Mesenchymal stem cell (in vitro differentiated cells and primary cell): ENCODE measurements at regions not wholly inside any gene's neighbourhood (a gene's known extent, or its start where the extent isn't known, plus 50 kb on each side); places are given as distances from the start of the nearest gene placed in this dataset.
A peak's percentile ranks its signal among the peaks of the same experiment; 100 is the strongest.

Source experiments
- DNase-seq: peaks from one replicate; pipeline ENCODE4 v3.0.0-alpha.2; 2013
- H2AFZ ChIP-seq: one replicate; pipeline ENCODE4 v1.6.1; 2013; ENCODE audit warnings: low read depth, mild to moderate bottlenecking, control low read depth, inconsistent platforms, low read length, moderate library complexity
- H2AK5ac ChIP-seq: 2 replicates; pipeline ENCODE4 v1.6.1; 2013; ENCODE audit warnings: low read length, moderate library complexity, mild to moderate bottlenecking, inconsistent platforms; ENCODE audit not compliant: severe bottlenecking
- H2BK120ac ChIP-seq: one replicate; pipeline ENCODE4 v1.6.1; 2013; ENCODE audit warnings: low read depth, mild to moderate bottlenecking, inconsistent platforms, low read length, moderate library complexity
- H2BK12ac ChIP-seq, 2 experiments: one replicate each; pipeline ENCODE4 v1.6.1; 2013; ENCODE audit warnings: inconsistent platforms in 2 of 2, low read length in 2 of 2, mild to moderate bottlenecking in 2 of 2, moderate library complexity in 2 of 2, control low read depth in 1 of 2
- H2BK15ac ChIP-seq: one replicate; pipeline ENCODE4 v1.6.1; 2013; ENCODE audit warnings: mild to moderate bottlenecking, low read depth, inconsistent platforms; ENCODE audit not compliant: poor library complexity, severe bottlenecking
- H2BK5ac ChIP-seq: 2 replicates; pipeline ENCODE4 v1.6.1; 2013; ENCODE audit warnings: low read depth, mild to moderate bottlenecking, low read length, control low read depth, inconsistent platforms; ENCODE audit not compliant: poor library complexity, severe bottlenecking
- H3K14ac ChIP-seq, 2 experiments: one replicate each; pipeline ENCODE4 v1.6.1; 2013; ENCODE audit warnings: inconsistent platforms in 2 of 2, low read length in 2 of 2, control low read depth in 1 of 2, mild to moderate bottlenecking in 1 of 2, moderate library complexity in 1 of 2
- H3K18ac ChIP-seq, 2 experiments: one replicate each; pipeline ENCODE4 v1.6.1; 2013; ENCODE audit warnings: inconsistent platforms in 2 of 2, low read length in 2 of 2, control low read depth in 1 of 2, low read depth in 1 of 2, mild to moderate bottlenecking in 1 of 2
- H3K23ac ChIP-seq, 2 experiments: one replicate each; pipeline ENCODE4 v1.6.1; 2013; ENCODE audit warnings: inconsistent platforms in 2 of 2, low read length in 2 of 2, mild to moderate bottlenecking in 2 of 2, moderate library complexity in 2 of 2, control low read depth in 1 of 2
- H3K27ac ChIP-seq: 2 replicates; pipeline ENCODE4 v1.5.1; 2013; ENCODE audit warnings: mild to moderate bottlenecking, moderate library complexity, low read length, control low read depth, inconsistent platforms; ENCODE audit not compliant: poor library complexity, severe bottlenecking
- H3K27me3 ChIP-seq, 2 experiments: 2 replicates each; pipeline versions ENCODE4 v1.6.1 to v1.7.0; 2013; ENCODE audit warnings: low read length in 2 of 2, mild to moderate bottlenecking in 2 of 2, moderate library complexity in 2 of 2, control low read depth in 1 of 2, inconsistent platforms in 1 of 2; ENCODE audit not compliant: control insufficient read depth in 1 of 2, insufficient read depth in 1 of 2
- H3K36me3 ChIP-seq, 2 experiments: 2 replicates each; pipeline versions ENCODE4 v1.6.1 to v1.7.0; 2013; ENCODE audit warnings: low read length in 2 of 2, control low read depth in 1 of 2, inconsistent platforms in 1 of 2, low read depth in 1 of 2, mild to moderate bottlenecking in 1 of 2; ENCODE audit not compliant: insufficient read depth in 2 of 2, control insufficient read depth in 1 of 2
- H3K4ac ChIP-seq, 2 experiments: one replicate each; pipeline ENCODE4 v1.6.1; 2013; ENCODE audit warnings: inconsistent platforms in 2 of 2, low read length in 2 of 2, mild to moderate bottlenecking in 2 of 2, moderate library complexity in 2 of 2, control low read depth in 1 of 2, low read depth in 1 of 2
- H3K4me1 ChIP-seq: 2 replicates; pipeline ENCODE4 v1.6.1; 2013; ENCODE audit warnings: low read depth, low read length, control low read depth; ENCODE audit not compliant: control insufficient read depth, insufficient read depth
- H3K4me2 ChIP-seq: 2 replicates; pipeline ENCODE4 v1.6.1; 2013; ENCODE audit warnings: low read length, mild to moderate bottlenecking, inconsistent platforms; ENCODE audit not compliant: poor library complexity, severe bottlenecking
- H3K4me3 ChIP-seq, 2 experiments: 2 replicates each; pipeline versions ENCODE4 v1.5.1 to v1.7.0; 2013; ENCODE audit warnings: low read length in 2 of 2, mild to moderate bottlenecking in 2 of 2, control low read depth in 1 of 2, low read depth in 1 of 2; ENCODE audit not compliant: insufficient read depth in 1 of 2
- H3K79me1 ChIP-seq: replicated peaks from 2 replicates; pipeline ENCODE4 v1.6.1; 2013; ENCODE audit warnings: mild to moderate bottlenecking, control low read depth, low read length, inconsistent platforms; ENCODE audit not compliant: poor library complexity, severe bottlenecking
- H3K9ac ChIP-seq: 2 replicates; pipeline ENCODE4 v1.7.0; 2013; ENCODE audit warnings: mild to moderate bottlenecking, low read length, moderate library complexity
- H3K9me3 ChIP-seq: 2 replicates; pipeline ENCODE4 v1.7.0; 2013; ENCODE audit warnings: mild to moderate bottlenecking, low read length; ENCODE audit not compliant: control insufficient read depth
- H4K8ac ChIP-seq: one replicate; pipeline ENCODE4 v1.6.1; 2013; ENCODE audit warnings: inconsistent platforms, mild to moderate bottlenecking, low read length, moderate library complexity
- H4K91ac ChIP-seq: one replicate; pipeline ENCODE4 v1.6.1; 2013; ENCODE audit warnings: mild to moderate bottlenecking, low read length, inconsistent platforms
- WGBS: methylation state at CpG from one replicate; pipeline ENCODE4 v1.1.7; 2013; ENCODE audit warnings: mixed read lengths; 5-methylcytosine and 5-hydroxymethylcytosine counted together

GRCh38 chr13:44013758-44014291, 134.1 kb downstream of the LACC1 start:
- no peaks in the 10 kb centered on the region for H3K79me1 ChIP-seq
- no peaks in the 10 kb centered on the region for H3K9me3 ChIP-seq
- H3K18ac ChIP-seq = peak overlapping the region; percentile 14 to 88
- peaks cover 11% of the 10 kb centered on the region for H3K4me1 ChIP-seq
- H2BK5ac ChIP-seq = no peak overlapping the region
- H3K27me3 ChIP-seq = no peaks in the 10 kb centered on the region
- no peak overlapping the region for H3K4me3 ChIP-seq
- no peak overlapping the region for H4K91ac ChIP-seq
- H3K27ac ChIP-seq = peak overlapping the region; percentile 97
- H2BK15ac ChIP-seq = no peak overlapping the region
- H2AK5ac ChIP-seq = peak overlapping the region; percentile 68
- peak overlapping the region; percentile 36 for H2BK120ac ChIP-seq
- H3K23ac ChIP-seq = no peak overlapping the region
- DNase-seq = peak; percentile 85
- H3K4me2 ChIP-seq = peak overlapping the region; percentile 30
- H3K9ac ChIP-seq = no peak overlapping the region
- no peak overlapping the region for H4K8ac ChIP-seq
- no peak overlapping the region for H2AFZ ChIP-seq
- no peak overlapping the region for H3K14ac ChIP-seq
- H3K4ac ChIP-seq = no peak overlapping the region
- no peaks in the 10 kb centered on the region for H3K36me3 ChIP-seq
- 15% methylated on average over 4 of the region's 4 CpGs for WGBS
- H2BK12ac ChIP-seq = no peak overlapping the region

- H2AFZ ChIP-seq = no peak overlapping the region
- peaks cover 11% of the 10 kb centered on the region for H3K4me1 ChIP-seq
- H3K4me2 ChIP-seq = no peak overlapping the region
- peak overlapping the region; percentile 67 for H3K27ac ChIP-seq
- no peak overlapping the region for H2BK15ac ChIP-seq
- no peak overlapping the region for H3K9ac ChIP-seq
- H4K8ac ChIP-seq = no peak overlapping the region
- peak overlapping the region in 1 of 2 experiments; percentile 30 for H3K18ac ChIP-seq
- H3K4me3 ChIP-seq = no peak overlapping the region
- no peak overlapping the region for H3K14ac ChIP-seq
- H3K36me3 ChIP-seq = no peaks in the 10 kb centered on the region
- no peaks in the 10 kb centered on the region for H3K27me3 ChIP-seq
- H4K91ac ChIP-seq = no peak overlapping the region
- no peaks in the 10 kb centered on the region for H3K79me1 ChIP-seq
- H3K23ac ChIP-seq = no peak overlapping the region
- H2BK120ac ChIP-seq = no peak overlapping the region
- H2BK12ac ChIP-seq = peak overlapping the region in 1 of 2 experiments; percentile 59
- H3K4ac ChIP-seq = no peak overlapping the region
- DNase-seq = no peak
- 87% methylated on average over 8 of the region's 8 CpGs for WGBS
- H3K9me3 ChIP-seq = no peaks in the 10 kb centered on the region
- peak overlapping the region; percentile 78 for H2AK5ac ChIP-seq
- no peak overlapping the region for H2BK5ac ChIP-seq
These were observed 134.8 kb downstream of the LACC1 start for GRCh38 chr13:44014501-44014900.

GRCh38 chr13:44015118-44015517, 135.4 kb downstream of the LACC1 start:
- peak overlapping the region in 1 of 2 experiments; percentile 20 for H3K14ac ChIP-seq
- no peak overlapping the region for H2BK15ac ChIP-seq
- 97% methylated on average over 5 of the region's 5 CpGs for WGBS

GRCh38 chr13:44015811-44016210, 136.1 kb downstream of the LACC1 start:
- no peak for DNase-seq
- Histone ChIP-seq H3K4me1 (peaks cover 11% of the 10 kb centered on the region), H2BK12ac (peak overlapping the region in 1 of 2 experiments; percentile 44), H4K8ac (no peak overlapping the region), H3K4me3 (no peak overlapping the region), H2AK5ac (no peak overlapping the region), H2AFZ (no peak overlapping the region), H3K9me3 (no peaks in the 10 kb centered on the region), H3K14ac (no peak overlapping the region), H3K27ac (no peak overlapping the region), H3K23ac (no peak overlapping the region), H4K91ac (no peak overlapping the region), H3K4me2 (no peak overlapping the region), H3K18ac (no peak overlapping the region), H3K27me3 (no peaks in the 10 kb centered on the region), H3K36me3 (no peaks in the 10 kb centered on the region), H2BK15ac (no peak overlapping the region), H3K79me1 (no peaks in the 10 kb centered on the region), H3K4ac (no peak overlapping the region), H3K9ac (no peak overlapping the region), H2BK120ac (peak overlapping the region; percentile 8), H2BK5ac (no peak overlapping the region)
- 92% methylated on average over 6 of the region's 6 CpGs for WGBS

More at GRCh38 chr13:44015118-44015517, 135.4 kb downstream of the LACC1 start:
- H2BK5ac ChIP-seq = no peak overlapping the region
- H2BK120ac ChIP-seq = peak overlapping the region; percentile 8
- peaks cover 11% of the 10 kb centered on the region for H3K4me1 ChIP-seq
- no peaks in the 10 kb centered on the region for H3K36me3 ChIP-seq
- no peak overlapping the region for H2AFZ ChIP-seq
- H4K91ac ChIP-seq = no peak overlapping the region
- DNase-seq = peak; percentile 38
- peak overlapping the region; percentile 63 to 75 for H3K18ac ChIP-seq
- H3K4ac ChIP-seq = peak overlapping the region in 1 of 2 experiments; percentile 29
- H3K79me1 ChIP-seq = no peaks in the 10 kb centered on the region
- no peak overlapping the region for H3K4me3 ChIP-seq
- H3K23ac ChIP-seq = no peak overlapping the region
- H4K8ac ChIP-seq = peak overlapping the region; percentile 51
- no peak overlapping the region for H3K4me2 ChIP-seq
- H3K27me3 ChIP-seq = no peaks in the 10 kb centered on the region
- H2BK12ac ChIP-seq = peak overlapping the region; percentile 44 to 96
- peak overlapping the region; percentile 78 for H2AK5ac ChIP-seq
- no peaks in the 10 kb centered on the region for H3K9me3 ChIP-seq
- H3K9ac ChIP-seq = no peak overlapping the region
- no peak overlapping the region for H3K27ac ChIP-seq
